ENCODE measurements at regions not wholly inside any gene's neighbourhood (a gene's known extent, or its start where the extent isn't known, plus 50 kb on each side); places are given as distances from the start of the nearest gene placed in this dataset.
"Not testable (repeated sequence)": the region's sequence is repeated elsewhere in the genome, so short reads cannot be mapped to it uniquely, and the experiment has no call there.

DNA sequence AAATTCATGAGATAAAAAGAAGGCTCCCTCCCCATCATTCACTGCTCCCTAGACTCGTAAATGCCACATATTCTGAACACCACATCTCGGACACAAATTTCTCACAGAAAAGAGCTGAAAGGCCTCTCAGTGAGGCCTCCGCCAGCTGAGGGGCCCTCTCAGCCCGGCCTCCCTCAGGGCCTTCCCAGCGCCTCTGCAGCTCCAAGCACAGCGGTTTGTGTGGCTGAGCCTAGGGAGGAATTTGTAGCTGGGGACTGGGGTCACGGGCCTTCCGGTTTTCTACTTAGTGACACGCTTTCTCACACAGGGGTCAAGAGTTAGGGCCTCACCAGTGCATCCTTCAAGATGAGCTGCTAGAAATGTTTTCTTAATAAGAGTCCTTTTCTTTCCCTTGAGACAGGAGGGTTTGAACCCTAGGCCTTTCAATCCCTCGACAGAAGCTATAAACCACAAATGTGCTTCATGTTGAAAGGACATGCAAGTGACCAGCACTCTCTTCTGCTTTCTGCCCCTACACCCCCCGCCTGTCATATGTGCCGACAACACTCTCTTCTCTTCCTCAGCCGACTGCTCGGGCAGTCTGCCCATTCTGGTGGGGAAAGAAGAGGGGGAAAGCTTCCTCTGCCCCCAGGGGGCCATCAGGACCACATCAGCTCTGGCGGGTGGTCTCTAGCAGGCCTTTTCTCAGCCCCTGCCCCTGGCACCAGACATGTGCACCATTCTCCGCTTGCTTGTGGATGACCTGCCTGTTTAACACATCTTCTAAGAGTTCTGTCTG is 104.9 kb downstream of the CHIC2 start:
- Mint-ChIP-seq H3K27me3 (no peaks in the 10 kb centered on the region), H3K9me3 (no peaks in the 10 kb centered on the region), H3K4me3 (no peak overlapping the region), H3K27ac (no peak overlapping the region), H3K4me1 (no peaks in the 10 kb centered on the region)
- DNase-seq (no peak), ATAC-seq (no peak)

DNA sequence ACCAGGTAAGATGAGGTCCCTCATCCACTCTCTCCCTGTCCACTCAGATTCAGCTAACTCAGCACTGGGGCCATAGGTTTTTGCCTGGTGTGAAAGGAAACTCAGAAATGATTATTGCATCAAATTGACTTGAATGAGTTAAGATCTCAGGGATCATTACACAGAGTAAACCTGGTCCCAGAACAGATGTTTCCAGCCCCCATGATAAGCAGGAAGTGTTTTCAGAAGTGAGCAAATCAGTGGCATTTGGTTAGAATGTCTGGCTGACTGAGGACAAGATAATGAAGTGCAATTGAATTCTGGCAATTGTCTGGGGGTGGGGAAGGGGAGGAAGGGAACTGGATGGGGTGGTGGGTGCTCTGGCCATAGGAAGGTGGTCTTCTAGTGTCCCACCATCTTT is 108.0 kb downstream of the CHIC2 start:
- Mint-ChIP-seq H3K4me3 (no peak overlapping the region), H3K9me3 (no peaks in the 10 kb centered on the region), H3K27ac (no peak overlapping the region)

DNA sequence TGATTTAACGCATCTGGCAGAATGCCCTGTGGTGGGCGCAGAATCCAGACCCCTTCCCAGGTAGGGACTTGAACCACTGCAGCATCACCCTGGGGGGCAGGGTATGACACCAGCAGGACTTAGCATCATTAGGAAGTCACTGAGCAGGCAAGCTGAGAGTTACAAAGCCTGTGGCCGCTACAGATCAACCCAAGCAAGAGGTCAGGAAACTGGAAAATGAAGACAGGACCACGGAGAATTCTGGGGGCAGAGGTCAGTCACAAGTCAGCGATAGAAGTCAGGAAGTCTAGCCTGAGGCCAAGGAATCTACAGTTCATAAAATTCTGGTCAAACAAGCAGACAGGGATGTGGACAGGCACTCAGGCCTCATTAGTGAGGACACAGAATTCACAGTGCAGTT is 108.4 kb downstream of the CHIC2 start:
- DNase-seq (no peak), ATAC-seq (no peak)
- Mint-ChIP-seq H3K4me3 (no peak overlapping the region), H3K9me3 (no peaks in the 10 kb centered on the region), H3K4me1 (no peaks in the 10 kb centered on the region), H3K27me3 (no peaks in the 10 kb centered on the region), H3K27ac (no peak overlapping the region)

More for the DNA sequence above, 108.0 kb downstream of the CHIC2 start:
- H3K4me1 Mint-ChIP-seq: no peaks in the 10 kb centered on the region
- H3K27me3 Mint-ChIP-seq: no peaks in the 10 kb centered on the region
- DNase-seq (no peak), ATAC-seq (no peak)

DNA sequence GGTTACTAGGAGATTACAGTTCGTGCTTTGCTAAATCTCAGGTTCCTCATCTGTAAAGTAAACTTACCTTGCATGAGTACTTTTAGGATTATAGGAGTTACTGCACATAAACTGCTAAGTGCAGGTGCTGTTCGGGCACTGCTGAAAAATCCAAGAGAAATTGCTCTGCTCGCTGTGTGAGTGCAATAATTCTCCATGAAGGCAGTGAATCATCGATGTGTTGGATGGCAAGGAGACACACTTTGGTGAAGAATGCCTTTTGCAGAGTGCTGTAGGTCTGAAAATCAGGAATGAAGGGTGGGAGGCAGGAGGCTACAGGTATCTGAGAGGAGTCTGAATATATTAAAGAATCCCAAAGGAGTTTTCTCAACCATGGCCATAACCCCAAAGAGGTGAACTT is 113.0 kb downstream of the CHIC2 start:
- H3K27ac Mint-ChIP-seq: no peak overlapping the region
- H3K4me3 Mint-ChIP-seq: no peak overlapping the region
- peaks cover 7% of the 10 kb centered on the region for H3K27me3 Mint-ChIP-seq
- DNase-seq (no peak), ATAC-seq (no peak)
- no peaks in the 10 kb centered on the region for H3K9me3 Mint-ChIP-seq
- H3K4me1 Mint-ChIP-seq: no peaks in the 10 kb centered on the region

DNA sequence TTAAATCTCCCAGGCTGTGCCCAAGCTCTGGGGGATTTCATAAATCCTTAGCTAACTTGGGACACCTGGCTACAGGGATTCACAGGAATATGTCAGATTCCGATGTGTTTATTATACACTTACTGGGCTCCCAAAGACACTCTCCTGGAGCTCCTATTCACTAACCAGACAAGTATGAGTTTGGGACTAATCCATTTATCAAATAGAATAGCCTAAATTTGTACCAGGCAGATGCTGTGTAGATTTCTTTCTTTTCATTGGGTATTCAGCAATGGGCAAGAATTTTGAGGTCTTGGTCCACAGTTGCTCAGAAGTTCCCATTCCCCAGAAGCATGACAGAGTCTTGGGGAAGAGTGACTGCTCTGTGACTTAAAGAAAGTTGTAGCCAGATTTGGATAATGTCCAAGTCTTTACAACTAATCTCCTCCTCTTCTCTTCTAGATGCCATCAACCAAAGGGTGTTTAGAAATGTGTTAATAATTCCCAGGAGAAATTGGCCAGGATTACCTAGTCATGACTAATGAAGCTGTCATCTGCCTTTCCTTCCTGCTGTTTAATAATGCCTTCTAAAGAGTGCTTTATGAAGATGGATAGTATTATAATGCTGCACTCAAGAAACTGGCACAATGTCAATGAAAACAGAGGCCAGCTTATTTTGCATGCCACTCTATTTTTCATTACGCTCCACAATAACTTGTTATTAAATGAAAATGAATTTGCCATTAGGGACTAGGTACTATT is 120.9 kb downstream of the CHIC2 start:
- DNase-seq (no peak), ATAC-seq (no peak)
- H3K27ac Mint-ChIP-seq: no peak overlapping the region
- H3K9me3 Mint-ChIP-seq: peaks cover 0 to 7% of the 10 kb centered on the region in 2 donors
- peaks cover 7% of the 10 kb centered on the region for H3K27me3 Mint-ChIP-seq
- H3K4me1 Mint-ChIP-seq: no peaks in the 10 kb centered on the region
- no peak overlapping the region for H3K4me3 Mint-ChIP-seq

DNA sequence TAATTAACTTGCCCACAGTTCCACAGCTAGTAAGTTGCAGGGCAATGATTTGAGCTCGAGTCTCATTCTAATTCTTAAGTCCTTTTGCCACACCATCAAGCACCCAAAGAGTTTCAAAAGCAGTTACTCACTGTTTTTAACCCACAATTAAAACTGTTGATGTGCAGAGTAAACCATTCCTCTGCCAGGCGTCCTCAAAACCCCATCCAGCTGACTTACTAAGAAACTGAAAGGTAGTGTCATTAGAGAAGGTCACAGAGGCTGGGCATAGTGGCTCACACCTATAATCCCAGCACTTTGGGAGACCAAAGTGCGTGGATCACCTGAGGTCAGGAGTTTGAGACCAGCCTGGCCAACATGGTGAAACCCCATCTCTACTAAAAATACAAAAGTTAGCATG is 121.7 kb downstream of the CHIC2 start:
- Mint-ChIP-seq H3K9me3 (peaks cover 0 to 7% of the 10 kb centered on the region in 2 donors), H3K27me3 (no peaks in the 10 kb centered on the region), H3K4me3 (no peak overlapping the region), H3K4me1 (no peaks in the 10 kb centered on the region), H3K27ac (no peak overlapping the region)
- DNase-seq: no peak
- ATAC-seq: no peak

DNA sequence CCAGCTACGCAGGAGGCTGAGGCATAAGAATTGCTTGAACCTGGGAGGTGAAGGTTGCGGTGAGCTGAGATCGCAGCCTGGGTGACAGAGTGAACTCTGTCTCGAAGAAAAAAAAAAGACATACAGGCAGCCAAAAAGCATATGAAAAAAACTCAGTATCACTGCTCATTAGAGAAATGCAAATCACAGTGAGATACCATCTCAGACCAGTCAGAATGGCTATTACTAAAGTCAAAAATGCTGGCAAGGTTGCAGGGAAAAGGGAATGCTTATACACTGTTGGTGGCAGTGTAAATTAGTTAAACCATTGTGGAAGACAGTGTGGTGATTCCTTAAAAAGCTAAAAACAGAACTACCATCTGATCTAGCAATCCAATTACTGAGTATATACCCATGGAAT is 123.1 kb downstream of the CHIC2 start:
- ATAC-seq (no peak), DNase-seq (no peak)
- no peak overlapping the region for H3K4me3 Mint-ChIP-seq
- no peaks in the 10 kb centered on the region for H3K4me1 Mint-ChIP-seq
- H3K9me3 Mint-ChIP-seq: peaks cover 0 to 7% of the 10 kb centered on the region in 2 donors
- no peak overlapping the region for H3K27ac Mint-ChIP-seq
- H3K27me3 Mint-ChIP-seq: no peaks in the 10 kb centered on the region

DNA sequence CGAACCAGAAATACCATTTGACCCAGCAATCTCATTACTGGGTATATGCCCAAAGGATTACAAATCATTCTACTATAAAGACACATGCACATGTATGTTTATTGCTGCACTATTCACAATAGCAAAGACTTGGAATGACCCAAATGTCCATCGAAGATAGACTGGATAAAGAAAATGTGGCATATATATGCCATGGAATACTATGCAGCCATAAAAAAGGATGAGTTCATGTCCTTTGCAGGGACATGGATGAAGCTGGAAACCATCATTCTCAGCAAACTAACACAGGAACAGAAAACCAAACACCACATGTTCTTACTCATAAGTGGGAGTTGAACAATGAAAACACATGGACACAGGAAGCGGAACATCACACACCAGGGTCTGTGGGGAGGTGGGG is 124.5 kb downstream of the CHIC2 start:
- DNase-seq, H3K4me3 Mint-ChIP-seq, H3K27ac Mint-ChIP-seq, H3K9me3 Mint-ChIP-seq, ATAC-seq, H3K4me1 Mint-ChIP-seq, H3K27me3 Mint-ChIP-seq: not testable (repeated sequence)

DNA sequence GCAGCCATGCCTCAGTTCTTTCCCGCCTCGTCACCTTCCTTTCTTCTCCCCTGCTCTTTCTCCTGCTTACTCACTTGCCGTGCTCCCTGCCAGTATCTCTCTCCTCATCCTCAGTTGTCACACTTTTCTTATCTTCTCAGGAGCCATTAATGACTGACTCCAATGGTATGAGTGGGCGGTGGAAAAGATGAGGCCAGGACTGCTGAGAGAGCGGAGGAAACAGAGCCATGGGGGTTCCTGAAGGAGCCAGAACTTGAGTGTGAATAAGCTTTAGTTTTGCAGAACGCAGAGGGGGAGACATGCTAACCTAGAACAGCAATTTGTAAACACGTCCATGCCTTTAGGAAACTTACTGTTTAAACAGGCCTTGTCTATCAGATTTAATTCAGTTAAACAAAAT is 126.5 kb downstream of the CHIC2 start:
- H3K4me1 Mint-ChIP-seq: no peaks in the 10 kb centered on the region
- ATAC-seq (no peak), DNase-seq (no peak)
- no peak overlapping the region for H3K27ac Mint-ChIP-seq
- no peaks in the 10 kb centered on the region for H3K27me3 Mint-ChIP-seq
- H3K9me3 Mint-ChIP-seq: peaks cover 0 to 7% of the 10 kb centered on the region in 2 donors
- H3K4me3 Mint-ChIP-seq: no peak overlapping the region

DNA sequence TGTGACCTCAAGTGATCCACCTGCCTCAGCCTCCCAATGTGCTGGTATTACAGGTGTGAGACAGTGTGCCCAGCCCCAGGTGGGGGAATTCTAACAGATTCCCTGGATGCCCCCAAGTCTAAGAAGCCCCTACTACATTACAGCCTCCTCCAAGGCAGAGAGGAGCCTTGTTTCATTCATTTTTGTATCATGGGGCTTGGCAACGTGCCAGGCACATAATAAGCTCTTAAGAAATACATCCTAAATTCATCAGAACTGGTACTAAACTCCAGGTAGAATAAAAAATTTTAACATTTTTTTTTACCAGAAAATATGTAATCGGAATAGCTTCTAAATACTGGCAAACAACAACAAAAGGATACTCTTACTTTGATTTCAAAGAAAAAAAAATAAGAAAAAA is 127.1 kb downstream of the CHIC2 start:
- ATAC-seq: no peak
- DNase-seq: no peak
- H3K27me3 Mint-ChIP-seq: no peaks in the 10 kb centered on the region
- H3K4me3 Mint-ChIP-seq: no peak overlapping the region
- H3K4me1 Mint-ChIP-seq: no peaks in the 10 kb centered on the region
- H3K27ac Mint-ChIP-seq: no peak overlapping the region
- peaks cover 0 to 7% of the 10 kb centered on the region in 2 donors for H3K9me3 Mint-ChIP-seq

DNA sequence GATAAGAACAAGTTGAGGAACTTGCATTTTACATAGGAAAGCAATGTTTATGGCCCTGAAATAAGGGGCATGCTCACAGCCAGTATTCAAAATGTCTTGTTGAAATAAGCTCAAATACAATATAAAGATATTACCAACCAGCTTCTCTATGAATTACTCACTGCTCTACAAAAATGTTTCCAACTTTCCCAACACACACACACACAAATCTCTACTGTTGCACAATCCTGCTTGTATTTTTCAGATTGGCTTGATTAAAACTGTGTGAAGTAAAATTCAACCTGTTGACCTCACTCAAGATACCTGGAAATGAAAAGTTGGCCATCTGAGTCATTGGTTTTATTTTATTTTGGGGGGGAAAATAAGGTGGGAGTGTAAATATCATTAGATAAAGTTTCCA is 128.6 kb downstream of the CHIC2 start:
- Mint-ChIP-seq H3K27ac (no peak overlapping the region), H3K9me3 (peaks cover 0 to 6% of the 10 kb centered on the region in 2 donors), H3K27me3 (no peaks in the 10 kb centered on the region), H3K4me3 (no peak overlapping the region), H3K4me1 (no peaks in the 10 kb centered on the region)
- ATAC-seq (no peak), DNase-seq (no peak)

DNA sequence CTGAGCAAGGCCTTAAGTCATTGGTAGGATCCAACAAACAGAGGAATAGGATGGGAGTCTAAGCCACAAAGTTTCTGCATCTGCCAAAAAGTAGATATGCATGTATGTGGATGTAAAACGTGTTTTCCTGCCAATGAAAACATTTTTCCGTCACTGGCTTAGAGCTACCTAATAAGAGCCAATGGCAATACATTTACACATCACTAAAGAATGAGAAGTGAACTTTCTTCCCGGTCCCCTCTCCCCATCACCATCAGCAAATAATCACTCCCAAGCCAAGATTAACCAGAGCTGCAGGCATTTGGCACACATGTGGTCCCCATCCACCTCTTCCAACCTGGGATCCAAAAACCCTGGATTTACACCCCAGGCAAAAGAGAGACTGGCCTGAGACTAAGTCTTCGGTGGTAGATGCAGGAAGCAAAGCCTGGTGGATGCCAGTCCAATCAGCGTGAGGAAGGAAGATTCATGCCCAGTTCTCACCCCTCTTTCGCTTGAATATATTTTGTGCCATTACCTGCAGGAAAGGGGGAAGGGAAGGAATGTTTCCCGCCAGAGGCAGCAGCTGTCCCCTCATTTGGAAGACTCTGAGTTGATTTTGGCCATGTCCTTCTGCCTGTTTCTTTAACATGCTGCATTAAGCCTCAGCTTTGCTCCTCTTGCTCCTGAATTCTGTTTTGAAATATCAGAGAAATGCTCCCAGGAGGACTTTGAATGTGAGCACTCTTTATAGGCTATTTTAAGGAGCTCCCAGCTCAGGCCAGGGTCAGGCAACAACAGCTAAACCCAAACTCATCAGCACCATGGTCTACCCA is 131.4 kb downstream of the CHIC2 start:
- Mint-ChIP-seq H3K27me3 (no peaks in the 10 kb centered on the region), H3K9me3 (no peaks in the 10 kb centered on the region), H3K27ac (no peak overlapping the region), H3K4me1 (no peaks in the 10 kb centered on the region), H3K4me3 (no peak overlapping the region)
- no peak for ATAC-seq
- no peak for DNase-seq

DNA sequence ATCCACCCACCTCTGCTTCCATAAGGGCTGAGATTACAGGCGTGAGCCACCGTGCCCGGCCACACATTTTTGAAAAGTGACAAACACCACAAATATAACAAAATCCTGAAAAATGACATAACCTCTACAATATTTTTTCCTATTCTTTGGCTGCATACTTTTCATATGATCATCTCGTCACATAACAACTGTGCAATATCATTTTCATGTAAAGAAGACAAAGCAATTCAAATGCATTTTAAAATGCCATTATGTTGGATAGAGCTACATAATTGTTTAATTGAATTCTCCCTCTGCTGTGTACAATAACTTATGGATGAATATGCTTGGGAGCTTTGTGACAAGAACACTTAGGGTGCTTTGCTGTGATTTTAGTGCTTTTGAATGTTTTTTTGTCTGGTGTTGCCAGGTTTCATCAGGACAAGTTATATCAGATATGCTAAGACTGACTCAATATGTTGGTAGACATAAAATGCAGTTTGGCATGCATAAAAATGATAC is 132.9 kb downstream of the CHIC2 start:
- H3K4me3 Mint-ChIP-seq: no peak overlapping the region
- ATAC-seq: no peak
- H3K4me1 Mint-ChIP-seq: no peaks in the 10 kb centered on the region
- no peaks in the 10 kb centered on the region for H3K9me3 Mint-ChIP-seq
- H3K27ac Mint-ChIP-seq: no peak overlapping the region
- peaks cover 3% of the 10 kb centered on the region for H3K27me3 Mint-ChIP-seq
- DNase-seq: no peak

DNA sequence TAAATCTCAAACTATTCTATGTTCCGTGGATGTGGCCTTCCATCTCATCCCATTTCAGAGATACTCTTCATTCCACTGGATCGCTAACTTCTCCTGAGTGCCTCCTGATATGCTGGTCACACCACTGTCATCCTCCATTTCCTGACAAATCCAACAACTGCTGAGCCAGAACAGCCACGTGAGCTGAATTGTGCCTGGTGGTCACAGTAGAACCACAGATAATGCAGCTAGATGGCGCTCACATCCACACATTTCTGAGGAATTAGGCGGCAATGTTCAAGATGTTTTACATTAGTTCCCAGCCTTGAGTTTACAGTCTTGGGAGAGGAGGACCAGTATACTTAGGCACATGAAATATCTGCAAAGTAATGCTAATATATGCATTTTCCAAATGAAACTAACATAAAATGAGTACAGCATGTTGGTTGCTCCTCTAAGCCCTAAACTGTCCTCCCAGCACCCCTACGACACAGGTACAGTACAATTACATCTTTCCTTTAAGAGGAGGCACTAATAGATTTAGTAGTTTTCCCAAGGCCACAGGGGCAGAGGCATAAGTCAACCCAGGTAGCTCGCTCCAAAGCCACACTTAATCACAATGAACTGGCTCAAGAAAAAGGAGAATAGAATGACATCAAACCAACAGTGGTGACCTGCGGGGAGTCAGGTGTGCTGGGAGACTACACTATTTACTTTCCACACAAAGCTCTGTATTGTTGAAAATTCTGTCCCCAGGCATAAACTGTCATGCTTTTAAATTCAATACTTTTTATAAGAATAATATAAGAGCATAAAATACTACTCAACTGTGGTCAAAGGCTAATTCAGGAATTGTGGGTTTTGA is 134.2 kb downstream of the CHIC2 start:
- peaks cover 6% of the 10 kb centered on the region for H3K27me3 Mint-ChIP-seq

DNA sequence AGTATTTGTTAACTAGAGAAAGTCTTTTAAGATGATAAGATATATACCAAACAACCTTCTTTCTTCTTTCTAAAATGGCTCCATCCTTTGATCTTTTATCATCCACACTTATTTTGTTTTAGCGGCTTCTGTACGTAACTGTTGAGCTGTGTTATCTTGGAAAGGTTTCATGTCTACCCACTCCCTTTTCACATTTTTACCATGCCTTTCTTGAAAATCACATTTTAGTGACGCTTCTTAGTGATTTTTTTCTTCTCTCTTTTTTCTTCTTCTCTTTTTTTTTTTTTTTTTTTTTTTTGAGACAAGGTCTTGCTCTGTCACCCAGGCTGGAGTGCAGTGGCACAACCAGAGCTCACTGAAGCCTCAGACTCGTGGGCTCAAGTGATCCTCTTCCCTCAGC is 135.1 kb downstream of the CHIC2 start:
- Mint-ChIP-seq H3K27me3 (peaks cover 6% of the 10 kb centered on the region), H3K4me3 (no peak overlapping the region), H3K27ac (no peak overlapping the region), H3K4me1 (no peaks in the 10 kb centered on the region), H3K9me3 (no peaks in the 10 kb centered on the region)
- DNase-seq (no peak), ATAC-seq (no peak)

More for the DNA sequence above, 134.2 kb downstream of the CHIC2 start:
- H3K9me3 Mint-ChIP-seq: no peaks in the 10 kb centered on the region
- ATAC-seq (peak; percentile 85), DNase-seq (peak; percentile 26 to 50)
- H3K4me1 Mint-ChIP-seq: no peaks in the 10 kb centered on the region
- no peak overlapping the region for H3K27ac Mint-ChIP-seq
- H3K4me3 Mint-ChIP-seq: no peak overlapping the region
